VCaP (cell line): ENCODE measurements at regions not wholly inside any gene's neighbourhood (a gene's known extent, or its start where the extent isn't known, plus 50 kb on each side); places are given as distances from the start of the nearest gene placed in this dataset.

Experiments
- H3K27ac ChIP-seq: fragments of 450-650 bp; 2 replicates; pipeline ENCODE4 v1.5.1; 2017
- CTCF ChIP-seq: fragments of 450-650 bp; conservative IDR thresholded peaks from 2 replicates; pipeline ENCODE4 v1.5.1; 2017; ENCODE audit warnings: mild to moderate bottlenecking, moderate library complexity

- no peak overlapping the region for H3K27ac ChIP-seq
Measured at GRCh38 chr1:217138799-217139466, 415.7 kb upstream of the ESRRG start.

GRCh38 chr1:217138173-217138765 is 415.0 kb upstream of the ESRRG start:
- H3K27ac ChIP-seq: no peak overlapping the region
- no peak for TF ChIP-seq CTCF

More at GRCh38 chr1:217138799-217139466, 415.7 kb upstream of the ESRRG start:
- TF ChIP-seq CTCF: no peak

GRCh38 chr1:217137210-217137881 is 414.1 kb upstream of the ESRRG start:
- TF ChIP-seq CTCF: no peak
- no peak overlapping the region for H3K27ac ChIP-seq

- TF ChIP-seq CTCF: no peak
- H3K27ac ChIP-seq: no peak overlapping the region
Measured at GRCh38 chr1:217136895-217137205, 413.6 kb upstream of the ESRRG start.

GRCh38 chr1:217135987-217136894 is 413.0 kb upstream of the ESRRG start:
- no peak for TF ChIP-seq CTCF
- H3K27ac ChIP-seq: no peak overlapping the region

GRCh38 chr1:217135569-217135915 is 412.3 kb upstream of the ESRRG start:
- H3K27ac ChIP-seq: no peak overlapping the region
- no peak for TF ChIP-seq CTCF
